Progenitor cell of endocrine pancreas (in vitro differentiated cells): ENCODE measurements at regions not wholly inside any gene's neighbourhood (a gene's known extent, or its start where the extent isn't known, plus 50 kb on each side); places are given as distances from the start of the nearest gene placed in this dataset.
A peak's percentile ranks its signal among the peaks of the same experiment; 100 is the strongest.

ENCODE experiments used
- DNase-seq: peaks from one replicate; pipeline ENCODE4 v3.0.0; 2021; ENCODE audit warnings: low spot score; ENCODE audit not compliant: unreplicated experiment
- H3K27ac Mint-ChIP-seq: 2 replicates; pipeline ENCODE4 v1.8.0; 2021; ENCODE audit warnings: mild to moderate bottlenecking, moderate library complexity, mixed read lengths
- H3K27me3 Mint-ChIP-seq: 2 replicates; pipeline ENCODE4 v1.8.0; 2021; ENCODE audit warnings: mixed read lengths
- H3K36me3 Mint-ChIP-seq: 2 replicates; pipeline ENCODE4 v1.8.0; 2022; ENCODE audit warnings: mixed read lengths; ENCODE audit not compliant: insufficient read depth
- H3K4me1 Mint-ChIP-seq: 2 replicates; pipeline ENCODE4 v1.8.0; 2021; ENCODE audit warnings: low read depth, mixed read lengths
- H3K4me3 Mint-ChIP-seq: 2 replicates; pipeline ENCODE4 v1.8.0; 2021; ENCODE audit warnings: low read depth, mild to moderate bottlenecking, moderate library complexity, mixed read lengths
- H3K9me3 Mint-ChIP-seq: 2 replicates; pipeline ENCODE4 v1.8.0; 2021; ENCODE audit warnings: low read depth, mixed read lengths
- TF ChIP-seq, protein P1 (sequence below): fragments of 200-600 bp; sonication (generic); IDR thresholded peaks from one replicate; pipeline ENCODE4 v1.5.0; 2021; ENCODE audit warnings: antibody characterized with exemption, mild to moderate bottlenecking; ENCODE audit not compliant: unreplicated experiment

GRCh38 chr3:29033511-29033910 is 247.4 kb upstream of the RBMS3 start:
- Mint-ChIP-seq H3K9me3 (no peaks in the 10 kb centered on the region), H3K27ac (no peak overlapping the region), H3K36me3 (no peaks in the 10 kb centered on the region), H3K4me1 (no peaks in the 10 kb centered on the region), H3K4me3 (no peak overlapping the region), H3K27me3 (no peaks in the 10 kb centered on the region)
- TF ChIP-seq, protein P1, sequence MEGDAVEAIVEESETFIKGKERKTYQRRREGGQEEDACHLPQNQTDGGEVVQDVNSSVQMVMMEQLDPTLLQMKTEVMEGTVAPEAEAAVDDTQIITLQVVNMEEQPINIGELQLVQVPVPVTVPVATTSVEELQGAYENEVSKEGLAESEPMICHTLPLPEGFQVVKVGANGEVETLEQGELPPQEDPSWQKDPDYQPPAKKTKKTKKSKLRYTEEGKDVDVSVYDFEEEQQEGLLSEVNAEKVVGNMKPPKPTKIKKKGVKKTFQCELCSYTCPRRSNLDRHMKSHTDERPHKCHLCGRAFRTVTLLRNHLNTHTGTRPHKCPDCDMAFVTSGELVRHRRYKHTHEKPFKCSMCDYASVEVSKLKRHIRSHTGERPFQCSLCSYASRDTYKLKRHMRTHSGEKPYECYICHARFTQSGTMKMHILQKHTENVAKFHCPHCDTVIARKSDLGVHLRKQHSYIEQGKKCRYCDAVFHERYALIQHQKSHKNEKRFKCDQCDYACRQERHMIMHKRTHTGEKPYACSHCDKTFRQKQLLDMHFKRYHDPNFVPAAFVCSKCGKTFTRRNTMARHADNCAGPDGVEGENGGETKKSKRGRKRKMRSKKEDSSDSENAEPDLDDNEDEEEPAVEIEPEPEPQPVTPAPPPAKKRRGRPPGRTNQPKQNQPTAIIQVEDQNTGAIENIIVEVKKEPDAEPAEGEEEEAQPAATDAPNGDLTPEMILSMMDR, result no peak
- no peak for DNase-seq

DNA sequence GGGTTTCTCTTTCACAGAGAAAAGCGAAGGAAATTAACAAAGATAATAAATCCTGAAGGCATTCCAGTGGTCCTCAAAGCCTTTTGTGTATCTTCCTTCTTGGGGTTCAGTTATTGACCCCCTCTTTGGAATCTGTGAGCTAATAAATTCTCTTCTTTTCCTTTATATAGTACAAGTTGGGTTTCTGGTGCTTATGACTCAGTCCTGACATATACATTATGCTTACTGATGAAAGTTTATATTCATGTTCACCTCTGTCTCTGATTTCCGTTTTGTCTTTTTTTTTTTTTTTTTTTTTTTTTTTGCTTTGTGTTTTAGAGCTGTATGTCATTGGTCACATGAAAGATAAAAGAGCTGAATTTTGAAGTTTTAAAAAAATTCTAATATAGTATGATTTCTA is 230.7 kb upstream of the RBMS3 start:
- DNase-seq, result no peak
- H3K4me1 Mint-ChIP-seq, result no peaks in the 10 kb centered on the region
- no peak overlapping the region for H3K4me3 Mint-ChIP-seq
- peaks cover 4% of the 10 kb centered on the region for H3K36me3 Mint-ChIP-seq
- H3K27me3 Mint-ChIP-seq, result no peaks in the 10 kb centered on the region
- peaks cover 24% of the 10 kb centered on the region for H3K9me3 Mint-ChIP-seq
- TF ChIP-seq, protein P1, result no peak
- H3K27ac Mint-ChIP-seq, result no peak overlapping the region

DNA sequence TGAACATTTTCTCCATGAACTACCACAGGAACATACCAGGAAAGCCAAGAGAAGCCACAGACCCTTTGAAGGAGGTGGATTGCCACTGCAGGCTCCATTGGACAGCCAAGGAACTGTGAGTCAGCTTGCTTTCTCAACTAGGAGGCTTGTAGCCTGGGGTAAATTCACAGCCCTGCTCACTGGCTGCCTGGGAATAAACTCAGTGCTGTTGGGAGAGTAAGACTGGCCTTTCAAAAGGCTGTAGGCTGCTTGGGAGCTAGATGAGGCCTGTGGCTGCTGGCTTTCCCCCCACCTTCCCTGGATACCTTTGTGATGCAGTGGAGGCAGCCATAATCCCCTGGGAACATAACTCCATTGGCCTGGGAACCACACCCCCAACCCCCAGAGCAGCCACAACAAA is 223.5 kb upstream of the RBMS3 start:
- DNase-seq, result no peak
- H3K4me3 Mint-ChIP-seq, result no peak overlapping the region
- peaks cover 42% of the 10 kb centered on the region for H3K9me3 Mint-ChIP-seq
- no peaks in the 10 kb centered on the region for H3K27me3 Mint-ChIP-seq
- TF ChIP-seq, protein P1, result no peak
- no peaks in the 10 kb centered on the region for H3K4me1 Mint-ChIP-seq
- H3K27ac Mint-ChIP-seq, result no peak overlapping the region
- peaks cover 3% of the 10 kb centered on the region for H3K36me3 Mint-ChIP-seq

DNA sequence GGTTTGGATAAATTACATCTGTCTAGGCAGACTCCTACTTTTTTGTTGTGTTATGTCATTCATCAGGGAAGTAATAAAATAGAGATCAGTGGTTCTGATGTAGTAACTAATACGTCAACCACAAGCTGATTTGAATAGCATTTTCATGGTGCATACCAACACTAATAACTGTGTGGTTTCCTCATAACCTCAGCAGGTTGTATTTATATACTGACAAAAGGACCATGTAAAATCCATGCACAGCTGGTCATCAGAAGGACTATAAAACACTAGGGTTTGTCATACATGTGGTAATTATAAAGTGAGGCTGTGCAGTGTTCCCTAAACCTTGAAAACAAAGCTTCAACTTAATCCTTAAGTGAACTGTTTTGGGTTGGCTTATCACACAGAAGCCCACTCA is 216.8 kb upstream of the RBMS3 start:
- H3K27me3 Mint-ChIP-seq, result no peaks in the 10 kb centered on the region
- TF ChIP-seq, protein P1, result no peak
- H3K9me3 Mint-ChIP-seq, result peaks cover 10% of the 10 kb centered on the region
- DNase-seq, result no peak
- H3K27ac Mint-ChIP-seq, result no peak overlapping the region
- H3K36me3 Mint-ChIP-seq, result no peaks in the 10 kb centered on the region
- no peak overlapping the region for H3K4me3 Mint-ChIP-seq
- peaks cover 7% of the 10 kb centered on the region for H3K4me1 Mint-ChIP-seq

GRCh38 chr3:29065211-29065785 is 215.6 kb upstream of the RBMS3 start:
- peaks cover 7% of the 10 kb centered on the region for H3K4me1 Mint-ChIP-seq
- no peaks in the 10 kb centered on the region for H3K27me3 Mint-ChIP-seq
- H3K36me3 Mint-ChIP-seq, result no peaks in the 10 kb centered on the region
- H3K4me3 Mint-ChIP-seq, result no peak overlapping the region
- DNase-seq, result no peak
- H3K9me3 Mint-ChIP-seq, result peaks cover 4% of the 10 kb centered on the region
- TF ChIP-seq, protein P1, result no peak
- peak overlapping the region; percentile 63 for H3K27ac Mint-ChIP-seq
